HCT116 (cell line): ENCODE measurements at regions not wholly inside any gene's neighbourhood (a gene's known extent, or its start where the extent isn't known, plus 50 kb on each side); places are given as distances from the start of the nearest gene placed in this dataset.

Source experiments
- ATAC-seq: fragments of 200-7000 bp; cut with Tn5 transposase; 2 replicates; pipeline ENCODE4 v1.9.1; 2020; ENCODE audit warnings: mild to moderate bottlenecking, moderate library complexity
- BruUV-seq: library from RNA; stranded (reverse); fragments of 400-500 nt; replicated peaks from 2 replicates; lab custom pipeline; 2021; lab: Mats Ljungman, UMichigan
- CTCF ChIA-PET: fragments of 300-600 bp; sonication (Branson Sonifier 250); formaldehyde crosslinking; loops from one replicate; lab custom pipeline; 2021; ENCODE audit warnings: antibody characterized with exemption; lab: Charles Lee
- POLR2A ChIA-PET: fragments of 300-600, 350-600 bp; sonication (Branson Sonifier 250); formaldehyde crosslinking; loops from one replicate; lab custom pipeline; 2021; ENCODE audit warnings: antibody characterized with exemption; lab: Charles Lee
- RAD21 ChIA-PET, 2 experiments: fragments of 300-600 bp; sonication (Branson Sonifier 250); formaldehyde crosslinking; loops; one replicate each; lab custom pipeline; 2023; ENCODE audit warnings: low total read pairs in 2 of 2; ENCODE audit not compliant: uncharacterized antibody in 2 of 2, unreplicated experiment in 2 of 2, low non-redundant PET in 1 of 2; lab: Charles Lee
- DNase-seq: peaks from one replicate; pipeline ENCODE4 v3.0.0-alpha.2; 2010; ENCODE audit warnings: low read depth, low spot score
- H2AFZ ChIP-seq: fragments of 200-600 bp; shearing (Covaris generic), sonication (generic); 2 replicates; pipeline ENCODE4 v1.6.1; 2017; ENCODE audit warnings: low read depth, mixed run types, mixed read lengths, antibody characterized with exemption, low read length; ENCODE audit not compliant: poor library complexity, severe bottlenecking
- H3K27ac ChIP-seq: 2 replicates; pipeline ENCODE4 v1.5.1; 2012; ENCODE audit warnings: low read depth, low read length
- H3K27me3 ChIP-seq: fragments of 200-600 bp; sonication (generic); 2 replicates; pipeline ENCODE4 v1.6.1; 2016; ENCODE audit warnings: mixed run types, low read length, mixed read lengths; ENCODE audit not compliant: insufficient read depth
- H3K36me3 ChIP-seq, 2 experiments: fragments of 200-500 bp in 1 of 2; fragments of 200-600 bp in 1 of 2; sonication (Bioruptor generic) in 1 of 2; sonication (generic) in 1 of 2; 2 replicates each; pipeline versions ENCODE4 v1.5.1 to v1.6.1; 2014 to 2016; ENCODE audit warnings: low read length in 2 of 2, inconsistent platforms in 1 of 2, mixed read lengths in 1 of 2, mixed run types in 1 of 2; ENCODE audit not compliant: insufficient read depth in 2 of 2, control insufficient read depth in 1 of 2
- H3K4me1 ChIP-seq, 2 experiments: fragments of 200-600 bp in 1 of 2; sonication (generic) in 1 of 2; 2 replicates each; pipeline versions ENCODE4 v1.5.1 to v1.6.1; 2012 to 2017; ENCODE audit warnings: low read length in 2 of 2, inconsistent platforms in 1 of 2, mild to moderate bottlenecking in 1 of 2, mixed read lengths in 1 of 2, mixed run types in 1 of 2, moderate library complexity in 1 of 2; ENCODE audit not compliant: insufficient read depth in 2 of 2, control insufficient read depth in 1 of 2
- H3K4me2 ChIP-seq: fragments of 200-600 bp; sonication (generic); 2 replicates; pipeline ENCODE4 v1.6.1; 2017; ENCODE audit warnings: mixed run types, low read length, mixed read lengths
- H3K4me3 ChIP-seq, 2 experiments: fragments of 200-600 bp in 1 of 2; sonication (generic) in 1 of 2; replicated peaks in 1 of 2; 2 replicates each; pipeline ENCODE4 v1.5.1; 2011 to 2016; ENCODE audit warnings: low read length in 2 of 2, control low read depth in 1 of 2, low read depth in 1 of 2, mild to moderate bottlenecking in 1 of 2, mixed read lengths in 1 of 2, mixed run types in 1 of 2
- H3K79me2 ChIP-seq: fragments of 200-600 bp; sonication (generic); 2 replicates; pipeline ENCODE4 v1.6.1; 2017; ENCODE audit warnings: mild to moderate bottlenecking, mixed run types, low read length, moderate library complexity, mixed read lengths; ENCODE audit not compliant: insufficient read depth
- H3K9ac ChIP-seq: fragments of 200-600 bp; sonication (generic); 2 replicates; pipeline ENCODE4 v1.6.1; 2016; ENCODE audit warnings: low read length, mixed read lengths
- H3K9me2 ChIP-seq: fragments of 200-600 bp; sonication (generic), shearing (Covaris generic); 2 replicates; pipeline ENCODE4 v1.6.1; 2017; ENCODE audit warnings: mixed run types, mild to moderate bottlenecking, moderate library complexity; ENCODE audit not compliant: insufficient read depth
- H3K9me3 ChIP-seq, 2 experiments: fragments of 200-500 bp in 1 of 2; fragments of 200-600 bp in 1 of 2; sonication (Bioruptor generic) in 1 of 2; sonication (generic) in 1 of 2; 2 replicates each; pipeline ENCODE4 v1.6.1; 2014 to 2017; ENCODE audit warnings: low read length in 2 of 2, mixed read lengths in 2 of 2, inconsistent platforms in 1 of 2, low read depth in 1 of 2, mild to moderate bottlenecking in 1 of 2, mixed run types in 1 of 2, moderate library complexity in 1 of 2; ENCODE audit not compliant: control insufficient read depth in 1 of 2, insufficient read depth in 1 of 2
- H4K20me1 ChIP-seq: fragments of 200-600 bp; sonication (generic), shearing (Covaris generic); 2 replicates; pipeline ENCODE4 v1.6.1; 2017; ENCODE audit warnings: mixed run types, mild to moderate bottlenecking, moderate library complexity; ENCODE audit not compliant: insufficient read depth
- EGR1 ChIP-seq: IDR thresholded peaks from 2 replicates; pipeline ENCODE4 v1.6.1; 2012; ENCODE audit warnings: low read depth
- ELF1 ChIP-seq: IDR thresholded peaks from 2 replicates; pipeline ENCODE4 v1.6.1; 2012; ENCODE audit warnings: low read depth, borderline replicate concordance
- EZH2phosphoT487 ChIP-seq: fragments of 200-600 bp; IDR thresholded peaks from 2 replicates; pipeline ENCODE4 v1.6.1; 2018; ENCODE audit warnings: antibody characterized with exemption, borderline replicate concordance
- POLR2A ChIP-seq: IDR thresholded peaks from 2 replicates; pipeline ENCODE4 v1.7.0; 2011; ENCODE audit warnings: borderline replicate concordance; ENCODE audit not compliant: insufficient read depth, insufficient read length; ENCODE audit errors: extremely low read depth
- POLR2AphosphoS5 ChIP-seq: IDR thresholded peaks from 2 replicates; pipeline ENCODE4 v1.6.1; 2011; ENCODE audit warnings: mild to moderate bottlenecking, low read depth, low read length, moderate library complexity
- RAD21 ChIP-seq: IDR thresholded peaks from 2 replicates; pipeline ENCODE4 v1.6.1; 2012; ENCODE audit warnings: low read depth, mild to moderate bottlenecking
- SIN3A ChIP-seq: IDR thresholded peaks from 2 replicates; pipeline ENCODE4 v1.6.1; 2012; ENCODE audit warnings: low read depth
- SP1 ChIP-seq: IDR thresholded peaks from 2 replicates; pipeline ENCODE4 v1.6.1; 2012; ENCODE audit warnings: low read depth
- SRF ChIP-seq: IDR thresholded peaks from 2 replicates; pipeline ENCODE4 v1.6.1; 2012; ENCODE audit warnings: low read depth
- YY1 ChIP-seq: IDR thresholded peaks from 2 replicates; pipeline ENCODE4 v1.6.1; 2011; ENCODE audit warnings: low read length, low read depth, moderate library complexity, mild to moderate bottlenecking; ENCODE audit not compliant: insufficient replicate concordance; ENCODE audit errors: extremely low read depth
- ZNF274 ChIP-seq: fragments of 200-500 bp; sonication (Bioruptor generic); IDR thresholded peaks from 2 replicates; pipeline ENCODE4 v1.6.1; 2014; ENCODE audit warnings: mild to moderate bottlenecking, low read depth, low read length, inconsistent platforms
- intact Hi-C: fragments of 100-400 bp; cut with micrococcal nuclease; formaldehyde crosslinking; loops from 2 replicates; pipeline ENCODE4 v1.10.0; 2022
- TF ChIP-seq, protein P1 (sequence below), 3 experiments: fragments of 200-600 bp in 1 of 3; sonication (generic) in 1 of 3; IDR thresholded peaks in 2 of 3; conservative IDR thresholded peaks in 1 of 3; 2 replicates each; pipeline ENCODE4 v1.5.1; 2012 to 2017; ENCODE audit warnings: low read depth in 2 of 3, low read length in 2 of 3, antibody characterized with exemption in 1 of 3, borderline replicate concordance in 1 of 3, control low read depth in 1 of 3, mild to moderate bottlenecking in 1 of 3, mixed read lengths in 1 of 3, mixed run types in 1 of 3, moderate library complexity in 1 of 3; ENCODE audit not compliant: insufficient read depth in 1 of 3
- TF ChIP-seq, protein P2 (sequence below): IDR thresholded peaks from 2 replicates; pipeline ENCODE4 v1.6.1; 2011; ENCODE audit warnings: mild to moderate bottlenecking, low read length, moderate library complexity; ENCODE audit not compliant: insufficient replicate concordance; ENCODE audit errors: extremely low read depth
- TF ChIP-seq, protein P3 (sequence below): IDR thresholded peaks from 2 replicates; pipeline ENCODE4 v1.6.1; 2012; ENCODE audit warnings: low read depth

DNA sequence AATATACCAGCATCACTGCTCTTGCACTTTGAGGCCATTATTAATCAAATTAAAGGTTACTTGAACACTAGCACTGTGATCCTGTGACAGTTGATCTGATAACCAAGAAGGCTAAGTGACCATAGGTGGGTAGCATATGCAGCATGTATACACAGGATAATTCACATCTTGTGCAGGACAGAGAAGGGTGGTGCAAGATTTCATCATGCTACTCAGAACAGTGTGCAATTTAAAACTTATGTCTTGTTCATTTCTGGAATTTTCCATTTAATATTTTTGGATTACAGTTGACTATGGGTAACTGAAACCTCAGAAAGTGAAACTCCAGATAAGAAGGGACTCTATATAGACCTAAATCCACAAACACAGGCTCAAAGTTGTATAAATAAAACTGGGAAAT is 78.2 kb upstream of the PDE5A start:
- Histone ChIP-seq H3K9me3 (no peaks in the 10 kb centered on the region), H2AFZ (no peak overlapping the region), H3K4me2 (no peak overlapping the region), H3K27ac (no peak overlapping the region), H3K9ac (no peak overlapping the region), H3K4me3 (no peak overlapping the region), H3K27me3 (no peaks in the 10 kb centered on the region), H3K79me2 (no peaks in the 10 kb centered on the region), H3K4me1 (no peaks in the 10 kb centered on the region), H3K9me2 (no peaks in the 10 kb centered on the region), H4K20me1 (no peaks in the 10 kb centered on the region), H3K36me3 (no peaks in the 10 kb centered on the region)
- TF ChIP-seq SRF (no peak), SIN3A (no peak), EZH2phosphoT487 (no peak), RAD21 (no peak), POLR2A (no peak), EGR1 (no peak), ELF1 (no peak), ZNF274 (no peak), SP1 (no peak), POLR2AphosphoS5 (no peak), YY1 (no peak)
- TF ChIP-seq, protein P1, sequence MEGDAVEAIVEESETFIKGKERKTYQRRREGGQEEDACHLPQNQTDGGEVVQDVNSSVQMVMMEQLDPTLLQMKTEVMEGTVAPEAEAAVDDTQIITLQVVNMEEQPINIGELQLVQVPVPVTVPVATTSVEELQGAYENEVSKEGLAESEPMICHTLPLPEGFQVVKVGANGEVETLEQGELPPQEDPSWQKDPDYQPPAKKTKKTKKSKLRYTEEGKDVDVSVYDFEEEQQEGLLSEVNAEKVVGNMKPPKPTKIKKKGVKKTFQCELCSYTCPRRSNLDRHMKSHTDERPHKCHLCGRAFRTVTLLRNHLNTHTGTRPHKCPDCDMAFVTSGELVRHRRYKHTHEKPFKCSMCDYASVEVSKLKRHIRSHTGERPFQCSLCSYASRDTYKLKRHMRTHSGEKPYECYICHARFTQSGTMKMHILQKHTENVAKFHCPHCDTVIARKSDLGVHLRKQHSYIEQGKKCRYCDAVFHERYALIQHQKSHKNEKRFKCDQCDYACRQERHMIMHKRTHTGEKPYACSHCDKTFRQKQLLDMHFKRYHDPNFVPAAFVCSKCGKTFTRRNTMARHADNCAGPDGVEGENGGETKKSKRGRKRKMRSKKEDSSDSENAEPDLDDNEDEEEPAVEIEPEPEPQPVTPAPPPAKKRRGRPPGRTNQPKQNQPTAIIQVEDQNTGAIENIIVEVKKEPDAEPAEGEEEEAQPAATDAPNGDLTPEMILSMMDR (IDR thresholded peaks at IDR 0.05 in 2 of 3, conservative IDR thresholded peaks at IDR 0.05 in 1 of 3; ENCODE audit: borderline replicate concordance in 1 of 3, insufficient read depth in 1 of 3, low read depth in 2 of 3, low read length in 2 of 3) = no peak
- TF ChIP-seq, protein P2, sequence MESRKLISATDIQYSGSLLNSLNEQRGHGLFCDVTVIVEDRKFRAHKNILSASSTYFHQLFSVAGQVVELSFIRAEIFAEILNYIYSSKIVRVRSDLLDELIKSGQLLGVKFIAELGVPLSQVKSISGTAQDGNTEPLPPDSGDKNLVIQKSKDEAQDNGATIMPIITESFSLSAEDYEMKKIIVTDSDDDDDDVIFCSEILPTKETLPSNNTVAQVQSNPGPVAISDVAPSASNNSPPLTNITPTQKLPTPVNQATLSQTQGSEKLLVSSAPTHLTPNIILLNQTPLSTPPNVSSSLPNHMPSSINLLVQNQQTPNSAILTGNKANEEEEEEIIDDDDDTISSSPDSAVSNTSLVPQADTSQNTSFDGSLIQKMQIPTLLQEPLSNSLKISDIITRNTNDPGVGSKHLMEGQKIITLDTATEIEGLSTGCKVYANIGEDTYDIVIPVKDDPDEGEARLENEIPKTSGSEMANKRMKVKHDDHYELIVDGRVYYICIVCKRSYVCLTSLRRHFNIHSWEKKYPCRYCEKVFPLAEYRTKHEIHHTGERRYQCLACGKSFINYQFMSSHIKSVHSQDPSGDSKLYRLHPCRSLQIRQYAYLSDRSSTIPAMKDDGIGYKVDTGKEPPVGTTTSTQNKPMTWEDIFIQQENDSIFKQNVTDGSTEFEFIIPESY = no peak
- TF ChIP-seq, protein P3, sequence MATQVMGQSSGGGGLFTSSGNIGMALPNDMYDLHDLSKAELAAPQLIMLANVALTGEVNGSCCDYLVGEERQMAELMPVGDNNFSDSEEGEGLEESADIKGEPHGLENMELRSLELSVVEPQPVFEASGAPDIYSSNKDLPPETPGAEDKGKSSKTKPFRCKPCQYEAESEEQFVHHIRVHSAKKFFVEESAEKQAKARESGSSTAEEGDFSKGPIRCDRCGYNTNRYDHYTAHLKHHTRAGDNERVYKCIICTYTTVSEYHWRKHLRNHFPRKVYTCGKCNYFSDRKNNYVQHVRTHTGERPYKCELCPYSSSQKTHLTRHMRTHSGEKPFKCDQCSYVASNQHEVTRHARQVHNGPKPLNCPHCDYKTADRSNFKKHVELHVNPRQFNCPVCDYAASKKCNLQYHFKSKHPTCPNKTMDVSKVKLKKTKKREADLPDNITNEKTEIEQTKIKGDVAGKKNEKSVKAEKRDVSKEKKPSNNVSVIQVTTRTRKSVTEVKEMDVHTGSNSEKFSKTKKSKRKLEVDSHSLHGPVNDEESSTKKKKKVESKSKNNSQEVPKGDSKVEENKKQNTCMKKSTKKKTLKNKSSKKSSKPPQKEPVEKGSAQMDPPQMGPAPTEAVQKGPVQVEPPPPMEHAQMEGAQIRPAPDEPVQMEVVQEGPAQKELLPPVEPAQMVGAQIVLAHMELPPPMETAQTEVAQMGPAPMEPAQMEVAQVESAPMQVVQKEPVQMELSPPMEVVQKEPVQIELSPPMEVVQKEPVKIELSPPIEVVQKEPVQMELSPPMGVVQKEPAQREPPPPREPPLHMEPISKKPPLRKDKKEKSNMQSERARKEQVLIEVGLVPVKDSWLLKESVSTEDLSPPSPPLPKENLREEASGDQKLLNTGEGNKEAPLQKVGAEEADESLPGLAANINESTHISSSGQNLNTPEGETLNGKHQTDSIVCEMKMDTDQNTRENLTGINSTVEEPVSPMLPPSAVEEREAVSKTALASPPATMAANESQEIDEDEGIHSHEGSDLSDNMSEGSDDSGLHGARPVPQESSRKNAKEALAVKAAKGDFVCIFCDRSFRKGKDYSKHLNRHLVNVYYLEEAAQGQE = no peak
- BruUV-seq = no TSS peak
- ChIA-PET POLR2A (no interaction called here), RAD21 (no interaction called here), CTCF (no interaction called here)
- intact Hi-C loops = no loop called here
- ATAC-seq (no peak), DNase-seq (no peak)
